ENCODE measurements at regions not wholly inside any gene's neighbourhood (a gene's known extent, or its start where the extent isn't known, plus 50 kb on each side); places are given as distances from the start of the nearest gene placed in this dataset.

GRCh38 chr6:134477991-134478635 is 160.2 kb upstream of the SGK1 start:
- DNase-seq (ENCODE audit: low read depth), result no peak
- H3K4me3 ChIP-seq (ENCODE audit: low read depth, low read length), result no peak overlapping the region
- no peak for TF ChIP-seq CTCF (IDR thresholded peaks at IDR 0.05; ENCODE audit: insufficient read depth, low read depth, low read length, missing control alignments)

GRCh38 chr6:134474955-134475354 is 157.0 kb upstream of the SGK1 start:
- DNase-seq (ENCODE audit: low read depth), result no peak
- H3K4me3 ChIP-seq (ENCODE audit: low read depth, low read length), result no peak overlapping the region
- no peak for TF ChIP-seq CTCF (IDR thresholded peaks at IDR 0.05; ENCODE audit: insufficient read depth, low read depth, low read length, missing control alignments)

- no peak for DNase-seq (ENCODE audit: low read depth)
- no peak for TF ChIP-seq CTCF (IDR thresholded peaks at IDR 0.05; ENCODE audit: insufficient read depth, low read depth, low read length, missing control alignments)
- no peak overlapping the region for H3K4me3 ChIP-seq (ENCODE audit: low read depth, low read length)
These were observed 154.7 kb upstream of the SGK1 start for GRCh38 chr6:134472661-134473060.

GRCh38 chr6:134472046-134472445 is 154.1 kb upstream of the SGK1 start:
- TF ChIP-seq CTCF (IDR thresholded peaks at IDR 0.05; ENCODE audit: insufficient read depth, low read depth, low read length, missing control alignments), result no peak
- DNase-seq (ENCODE audit: low read depth), result no peak
- H3K4me3 ChIP-seq (ENCODE audit: low read depth, low read length), result no peak overlapping the region

GRCh38 chr6:134470457-134470975 is 152.6 kb upstream of the SGK1 start:
- no peak for TF ChIP-seq CTCF (IDR thresholded peaks at IDR 0.05; ENCODE audit: insufficient read depth, low read depth, low read length, missing control alignments)
- no peak overlapping the region for H3K4me3 ChIP-seq (ENCODE audit: low read depth, low read length)
- no peak for DNase-seq (ENCODE audit: low read depth)

GRCh38 chr6:134469702-134470456 is 152.0 kb upstream of the SGK1 start:
- no peak overlapping the region for H3K4me3 ChIP-seq (ENCODE audit: low read depth, low read length)
- TF ChIP-seq CTCF (IDR thresholded peaks at IDR 0.05; ENCODE audit: insufficient read depth, low read depth, low read length, missing control alignments), result no peak
- DNase-seq (ENCODE audit: low read depth), result no peak
